ENCODE measurements at regions not wholly inside any gene's neighbourhood (a gene's known extent, or its start where the extent isn't known, plus 50 kb on each side); places are given as distances from the start of the nearest gene placed in this dataset.
"Not testable (repeated sequence)": the region's sequence is repeated elsewhere in the genome, so short reads cannot be mapped to it uniquely, and the experiment has no call there.

DNA sequence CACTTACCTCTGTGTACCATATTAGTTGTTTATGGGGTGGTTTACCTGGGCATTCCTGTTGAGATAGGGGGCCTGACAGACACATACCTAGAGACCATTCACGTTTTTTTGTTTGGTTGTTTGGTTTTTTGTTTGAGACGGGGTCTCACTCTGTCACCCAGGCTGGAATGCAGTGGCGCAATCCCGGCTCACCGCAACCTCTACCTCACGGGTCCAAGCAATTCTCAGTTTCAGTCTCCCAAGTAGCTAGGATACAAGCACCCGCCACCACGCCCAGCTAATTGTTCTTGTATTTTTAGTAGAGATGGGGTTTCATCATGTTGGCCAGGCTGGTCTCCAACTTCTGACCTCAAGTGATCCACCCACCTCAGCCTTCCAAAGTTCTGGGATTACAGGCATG, 314.9 kb upstream of the PPARGC1A start:
- not testable (repeated sequence) for TF ChIP-seq POLR2A (IDR thresholded peaks at IDR 0.05)
- TF ChIP-seq, protein P1, sequence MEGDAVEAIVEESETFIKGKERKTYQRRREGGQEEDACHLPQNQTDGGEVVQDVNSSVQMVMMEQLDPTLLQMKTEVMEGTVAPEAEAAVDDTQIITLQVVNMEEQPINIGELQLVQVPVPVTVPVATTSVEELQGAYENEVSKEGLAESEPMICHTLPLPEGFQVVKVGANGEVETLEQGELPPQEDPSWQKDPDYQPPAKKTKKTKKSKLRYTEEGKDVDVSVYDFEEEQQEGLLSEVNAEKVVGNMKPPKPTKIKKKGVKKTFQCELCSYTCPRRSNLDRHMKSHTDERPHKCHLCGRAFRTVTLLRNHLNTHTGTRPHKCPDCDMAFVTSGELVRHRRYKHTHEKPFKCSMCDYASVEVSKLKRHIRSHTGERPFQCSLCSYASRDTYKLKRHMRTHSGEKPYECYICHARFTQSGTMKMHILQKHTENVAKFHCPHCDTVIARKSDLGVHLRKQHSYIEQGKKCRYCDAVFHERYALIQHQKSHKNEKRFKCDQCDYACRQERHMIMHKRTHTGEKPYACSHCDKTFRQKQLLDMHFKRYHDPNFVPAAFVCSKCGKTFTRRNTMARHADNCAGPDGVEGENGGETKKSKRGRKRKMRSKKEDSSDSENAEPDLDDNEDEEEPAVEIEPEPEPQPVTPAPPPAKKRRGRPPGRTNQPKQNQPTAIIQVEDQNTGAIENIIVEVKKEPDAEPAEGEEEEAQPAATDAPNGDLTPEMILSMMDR (IDR thresholded peaks at IDR 0.05) = not testable (repeated sequence)
